Esophagus muscularis mucosa (tissue), 4 donors: ENCODE measurements at regions not wholly inside any gene's neighbourhood (a gene's known extent, or its start where the extent isn't known, plus 50 kb on each side); places are given as distances from the start of the nearest gene placed in this dataset.

Source experiments
- DNase-seq: peaks from one replicate; pipeline ENCODE4 v3.0.0-alpha.2; 2017; ENCODE audit errors: extremely low spot score
- H3K27ac ChIP-seq, 4 donors: fragments of 200-600 bp; sonication (generic); replicated peaks in 1 of 4; 1 replicate in 3 of 4; 2 replicates in 1 of 4; pipeline ENCODE4 v1.5.1; 2016 to 2019; ENCODE audit warnings: mild to moderate bottlenecking in 1 of 4
- H3K27me3 ChIP-seq, 4 donors: fragments of 200-600 bp; sonication (generic); one replicate each; pipeline versions ENCODE4 v1.5.1 to v1.6.0; 2016 to 2019
- H3K36me3 ChIP-seq, 4 donors: fragments of 200-600 bp; sonication (generic); one replicate each; pipeline ENCODE4 v1.5.1; 2016 to 2019
- H3K4me1 ChIP-seq, 4 donors: fragments of 200-600 bp; sonication (generic); one replicate each; pipeline ENCODE4 v1.5.1; 2016 to 2019
- H3K4me3 ChIP-seq, 4 donors: fragments of 200-600 bp; sonication (generic); 1 replicate in 2 of 4; 2 replicates in 2 of 4; pipeline ENCODE4 v1.5.1; 2016 to 2019; ENCODE audit warnings: mild to moderate bottlenecking in 4 of 4, moderate library complexity in 1 of 4
- H3K9me3 ChIP-seq, 4 donors: fragments of 200-600 bp; sonication (generic); 1 replicate in 3 of 4; 2 replicates in 1 of 4; pipeline ENCODE4 v1.5.1; 2016 to 2019
- EP300 ChIP-seq: sonication (generic); formaldehyde crosslinking; IDR thresholded peaks from one replicate; pipeline ENCODE4 v1.6.1; 2017; ENCODE audit warnings: antibody characterized with exemption
- POLR2A ChIP-seq: fragments of 450-650 bp; IDR thresholded peaks from one replicate; pipeline ENCODE4 v1.6.1; 2017; ENCODE audit warnings: antibody characterized with exemption, moderate library complexity, mild to moderate bottlenecking, low read depth
- POLR2AphosphoS5 ChIP-seq, 2 donors: sonication (generic); formaldehyde crosslinking; IDR thresholded peaks; one replicate each; pipeline ENCODE4 v1.6.1; 2017; ENCODE audit warnings: antibody characterized with exemption in 2 of 2
- WGBS: methylation state at CpG from one replicate; pipeline ENCODE4 v1.1.5; 2018; 5-methylcytosine and 5-hydroxymethylcytosine counted together
- intact Hi-C: fragments of 100-400 bp; cut with DNase I; formaldehyde crosslinking; loops from one replicate; pipeline ENCODE4 v1.15.1; 2023
- TF ChIP-seq, protein P1 (sequence below), 3 experiments: fragments of 200-600 bp in 2 of 3; fragments of 450-650 bp in 1 of 3; sonication (generic) in 2 of 3; IDR thresholded peaks; one replicate each; pipeline ENCODE4 v1.5.1; 2017 to 2019; ENCODE audit warnings: antibody characterized with exemption in 3 of 3, mild to moderate bottlenecking in 2 of 3, moderate library complexity in 1 of 3

DNA sequence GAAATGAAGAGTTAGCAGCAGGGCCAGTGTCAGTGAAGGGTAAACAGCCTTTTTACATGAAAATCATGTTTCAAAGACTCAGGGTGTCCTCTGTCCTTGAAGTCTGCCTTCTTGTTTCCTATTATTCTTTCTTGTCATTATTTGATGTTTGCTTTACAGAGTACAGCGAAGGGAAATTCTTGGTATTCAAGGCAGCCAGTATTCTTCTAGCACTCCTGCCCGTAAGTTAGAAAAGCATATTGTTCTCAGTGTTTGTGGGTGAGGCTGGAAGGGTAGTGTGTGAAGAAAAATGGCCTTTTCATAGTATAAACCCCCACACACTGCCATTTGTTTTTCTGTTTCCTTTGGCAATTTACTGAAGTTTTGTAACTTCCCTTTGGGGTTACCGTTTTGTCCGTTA lies 217.3 kb upstream of the NAV3 start:
- WGBS, result 83% methylated on average over 4 of the region's 4 CpGs
- intact Hi-C loops, result no loop called here
- H3K27me3 ChIP-seq, result no peaks in the 10 kb centered on the region
- TF ChIP-seq, protein P1, sequence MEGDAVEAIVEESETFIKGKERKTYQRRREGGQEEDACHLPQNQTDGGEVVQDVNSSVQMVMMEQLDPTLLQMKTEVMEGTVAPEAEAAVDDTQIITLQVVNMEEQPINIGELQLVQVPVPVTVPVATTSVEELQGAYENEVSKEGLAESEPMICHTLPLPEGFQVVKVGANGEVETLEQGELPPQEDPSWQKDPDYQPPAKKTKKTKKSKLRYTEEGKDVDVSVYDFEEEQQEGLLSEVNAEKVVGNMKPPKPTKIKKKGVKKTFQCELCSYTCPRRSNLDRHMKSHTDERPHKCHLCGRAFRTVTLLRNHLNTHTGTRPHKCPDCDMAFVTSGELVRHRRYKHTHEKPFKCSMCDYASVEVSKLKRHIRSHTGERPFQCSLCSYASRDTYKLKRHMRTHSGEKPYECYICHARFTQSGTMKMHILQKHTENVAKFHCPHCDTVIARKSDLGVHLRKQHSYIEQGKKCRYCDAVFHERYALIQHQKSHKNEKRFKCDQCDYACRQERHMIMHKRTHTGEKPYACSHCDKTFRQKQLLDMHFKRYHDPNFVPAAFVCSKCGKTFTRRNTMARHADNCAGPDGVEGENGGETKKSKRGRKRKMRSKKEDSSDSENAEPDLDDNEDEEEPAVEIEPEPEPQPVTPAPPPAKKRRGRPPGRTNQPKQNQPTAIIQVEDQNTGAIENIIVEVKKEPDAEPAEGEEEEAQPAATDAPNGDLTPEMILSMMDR (IDR thresholded peaks at IDR 0.05), result no peak
- TF ChIP-seq POLR2AphosphoS5 (IDR thresholded peaks at IDR 0.05), result no peak
- no peak for TF ChIP-seq POLR2A
- no peak for TF ChIP-seq EP300
- H3K27ac ChIP-seq, result no peak overlapping the region
- peaks cover 0 to 2% (median 0%) of the 10 kb centered on the region in 4 donors for H3K4me1 ChIP-seq
- DNase-seq, result no peak
- peaks cover 0 to 11% (median 8%) of the 10 kb centered on the region in 4 donors for H3K9me3 ChIP-seq
- H3K4me3 ChIP-seq, result no peak overlapping the region
- H3K36me3 ChIP-seq, result no peaks in the 10 kb centered on the region

DNA sequence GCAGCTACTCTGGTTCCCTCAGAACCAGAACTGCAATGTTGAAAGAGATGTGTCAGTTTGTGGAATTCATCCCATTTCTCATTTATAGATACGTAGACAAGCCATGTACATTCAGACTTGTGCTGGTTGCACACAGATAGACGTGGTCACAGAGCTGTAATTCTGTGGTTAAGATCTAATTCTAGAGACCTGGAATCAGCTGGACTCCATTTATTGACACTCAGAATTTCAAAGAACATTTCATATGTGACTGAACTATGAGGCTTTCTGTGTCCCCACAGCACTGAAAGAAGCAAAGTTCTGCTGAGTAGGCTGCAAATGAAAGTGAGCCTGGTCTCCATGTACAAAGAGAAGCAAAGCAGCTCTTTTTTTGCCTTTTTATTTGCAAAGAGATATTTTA lies 220.2 kb upstream of the NAV3 start:
- no peak overlapping the region for H3K27ac ChIP-seq
- 81% methylated on average over 2 of the region's 2 CpGs for WGBS

DNA sequence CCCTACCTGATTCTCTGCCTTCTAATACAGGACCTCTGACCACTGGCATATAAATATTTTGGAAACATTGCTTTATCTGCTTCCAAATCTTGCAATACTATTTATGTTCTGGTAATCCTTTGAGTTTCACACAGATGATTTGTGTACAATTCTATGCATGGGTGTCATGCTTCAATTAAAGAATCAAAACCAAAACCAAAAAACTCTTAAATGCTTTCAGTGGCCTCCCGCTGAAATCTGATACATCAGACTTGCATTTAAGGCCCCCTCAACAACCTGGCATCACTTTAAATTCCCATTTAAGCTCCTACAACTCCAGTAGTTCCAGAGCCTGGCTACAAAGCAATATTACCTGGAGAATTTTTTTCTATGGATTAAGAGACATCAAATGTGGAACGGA lies 221.7 kb upstream of the NAV3 start:
- Histone ChIP-seq H3K4me3 (no peak overlapping the region), H3K9me3 (no peaks in the 10 kb centered on the region), H3K4me1 (peaks cover 0 to 2% (median 0%) of the 10 kb centered on the region in 4 donors), H3K36me3 (no peaks in the 10 kb centered on the region), H3K27ac (no peak overlapping the region), H3K27me3 (no peaks in the 10 kb centered on the region)
- TF ChIP-seq POLR2AphosphoS5 (IDR thresholded peaks at IDR 0.05) (no peak), POLR2A (no peak), EP300 (no peak)
- TF ChIP-seq, protein P1 (IDR thresholded peaks at IDR 0.05), result no peak
- intact Hi-C loops, result no loop called here
- WGBS, result 67% methylated on average over 2 of the region's 2 CpGs
- DNase-seq, result no peak

More for the DNA sequence above, 220.2 kb upstream of the NAV3 start:
- Histone ChIP-seq H3K4me1 (peaks cover 0 to 2% (median 0%) of the 10 kb centered on the region in 4 donors), H3K4me3 (no peak overlapping the region), H3K36me3 (no peaks in the 10 kb centered on the region), H3K27me3 (no peaks in the 10 kb centered on the region), H3K9me3 (no peaks in the 10 kb centered on the region)
- no peak for DNase-seq
- TF ChIP-seq EP300 (no peak), POLR2AphosphoS5 (IDR thresholded peaks at IDR 0.05) (no peak), POLR2A (no peak)
- TF ChIP-seq, protein P1 (IDR thresholded peaks at IDR 0.05), result no peak
- intact Hi-C loops, result no loop called here

DNA sequence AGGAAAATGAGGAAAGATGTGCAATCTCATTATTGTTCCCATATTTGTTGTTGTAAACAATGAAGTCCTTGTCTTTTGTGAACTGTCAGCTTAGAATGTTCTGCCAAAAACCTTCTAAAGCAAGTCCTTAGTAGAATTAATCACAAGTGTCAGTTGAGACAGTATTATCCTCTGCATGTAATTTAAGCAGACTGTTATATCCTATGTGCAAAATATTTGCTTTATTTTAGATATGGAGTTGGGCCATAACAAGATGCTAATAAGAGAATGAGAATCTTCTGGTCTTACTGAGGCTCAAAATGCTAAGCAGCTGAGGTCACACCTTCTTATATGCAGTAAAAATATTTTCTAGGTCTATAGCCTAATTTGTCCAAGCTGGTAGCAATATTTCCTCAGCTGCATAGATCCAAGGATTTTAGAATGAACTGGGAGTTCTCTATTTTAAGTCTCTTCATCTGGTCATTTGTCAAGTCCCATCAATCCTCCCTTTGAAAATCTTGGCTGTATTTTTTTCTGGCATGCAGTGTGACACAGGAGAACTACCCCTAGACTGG lies 222.3 kb upstream of the NAV3 start:
- Histone ChIP-seq H3K27me3 (no peaks in the 10 kb centered on the region), H3K4me1 (peaks cover 0 to 2% (median 0%) of the 10 kb centered on the region in 4 donors), H3K27ac (no peak overlapping the region), H3K9me3 (no peaks in the 10 kb centered on the region), H3K36me3 (no peaks in the 10 kb centered on the region), H3K4me3 (no peak overlapping the region)
- intact Hi-C loops, result no loop called here
- TF ChIP-seq EP300 (no peak), POLR2AphosphoS5 (IDR thresholded peaks at IDR 0.05) (no peak), POLR2A (no peak)
- TF ChIP-seq, protein P1 (IDR thresholded peaks at IDR 0.05), result no peak
- no peak for DNase-seq

DNA sequence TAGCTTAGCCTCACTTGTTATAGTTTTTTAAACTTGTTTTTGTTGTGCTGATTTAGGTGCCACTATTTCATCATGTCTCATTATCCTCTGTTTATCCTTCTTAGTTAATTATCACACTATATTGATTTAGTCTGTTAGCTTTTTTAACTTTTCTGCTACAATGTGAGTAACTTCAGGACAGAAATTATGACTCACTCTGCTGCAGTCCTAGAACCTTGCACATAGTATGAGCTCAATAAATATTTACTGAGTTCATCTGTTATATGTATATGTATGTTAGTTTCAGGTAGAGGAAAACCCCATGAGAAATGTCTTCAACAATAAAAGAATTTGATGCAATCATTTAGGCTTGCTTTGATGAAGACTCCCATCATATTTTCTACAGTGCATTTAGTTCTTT lies 224.3 kb upstream of the NAV3 start:
- no peaks in the 10 kb centered on the region for H3K36me3 ChIP-seq
- H3K9me3 ChIP-seq, result no peaks in the 10 kb centered on the region
- intact Hi-C loops, result no loop called here
- H3K27me3 ChIP-seq, result no peaks in the 10 kb centered on the region
- H3K4me1 ChIP-seq, result peaks cover 0 to 2% (median 0%) of the 10 kb centered on the region in 4 donors
- no peak overlapping the region for H3K27ac ChIP-seq
- no peak for DNase-seq
- H3K4me3 ChIP-seq, result no peak overlapping the region
- TF ChIP-seq, protein P1 (IDR thresholded peaks at IDR 0.05), result no peak
- TF ChIP-seq POLR2AphosphoS5 (IDR thresholded peaks at IDR 0.05) (no peak), POLR2A (no peak), EP300 (no peak)
